Liver (tissue), 3 donors: ENCODE measurements at regions not wholly inside any gene's neighbourhood (a gene's known extent, or its start where the extent isn't known, plus 50 kb on each side); places are given as distances from the start of the nearest gene placed in this dataset.

ENCODE experiments used
- FOXA1 ChIP-seq: IDR thresholded peaks from 2 replicates; pipeline ENCODE4 v1.6.1; 2016; ENCODE audit warnings: antibody characterized with exemption
- JUND ChIP-seq, 2 donors: IDR thresholded peaks; 2 replicates each; pipeline ENCODE4 v1.6.1; 2016; ENCODE audit warnings: antibody characterized with exemption in 2 of 2
- RAD21 ChIP-seq, 2 donors: IDR thresholded peaks; 2 replicates each; pipeline ENCODE4 v1.6.1; 2016; ENCODE audit warnings: antibody characterized with exemption in 2 of 2, mild to moderate bottlenecking in 2 of 2
- TAF1 ChIP-seq: conservative IDR thresholded peaks from 2 replicates; pipeline ENCODE4 v1.6.1; 2016; ENCODE audit warnings: antibody characterized with exemption, mild to moderate bottlenecking
- YY1 ChIP-seq: IDR thresholded peaks from 2 replicates; pipeline ENCODE4 v1.6.1; 2016; ENCODE audit warnings: antibody characterized with exemption, mild to moderate bottlenecking
- TF ChIP-seq, protein P1 (sequence below): fragments of 150-350 bp; IDR thresholded peaks from 2 replicates; pipeline ENCODE4 v1.5.1; 2017; ENCODE audit warnings: improper control_type of control experiment, low read depth, low read length; ENCODE audit not compliant: missing input control
- TF ChIP-seq, protein P2 (sequence below): IDR thresholded peaks from 2 replicates; pipeline ENCODE4 v1.6.1; 2016; ENCODE audit warnings: antibody characterized with exemption, mild to moderate bottlenecking
- TF ChIP-seq, protein P3 (sequence below): IDR thresholded peaks from 2 replicates; pipeline ENCODE4 v1.6.1; 2016; ENCODE audit warnings: antibody characterized with exemption
- donor health status: healthy.
- donor health status: healthy.

DNA sequence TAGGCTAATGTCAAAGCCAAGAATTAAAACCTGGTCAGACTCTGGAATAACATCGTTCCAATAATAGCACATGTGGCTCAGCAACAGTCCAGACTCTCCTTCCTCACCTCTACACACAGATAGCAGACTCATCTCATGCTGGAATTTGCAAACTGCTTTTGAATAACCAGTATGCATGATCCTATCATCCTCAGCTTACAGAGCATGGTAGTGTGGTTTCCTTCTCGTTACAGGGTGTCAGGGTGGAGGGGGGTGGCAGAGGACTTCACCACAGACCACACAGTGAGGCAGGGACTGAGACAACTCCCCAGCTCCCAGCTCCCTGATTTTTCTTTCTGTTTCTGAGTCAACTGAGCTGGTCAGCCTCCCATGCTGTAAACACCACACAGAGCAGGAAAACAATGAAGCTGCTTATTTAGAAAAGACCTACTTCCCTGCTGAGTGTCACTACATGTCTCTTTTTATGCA, 101.6 kb downstream of the RPL22L1 start:
- no peak for TF ChIP-seq YY1
- TF ChIP-seq, protein P1, sequence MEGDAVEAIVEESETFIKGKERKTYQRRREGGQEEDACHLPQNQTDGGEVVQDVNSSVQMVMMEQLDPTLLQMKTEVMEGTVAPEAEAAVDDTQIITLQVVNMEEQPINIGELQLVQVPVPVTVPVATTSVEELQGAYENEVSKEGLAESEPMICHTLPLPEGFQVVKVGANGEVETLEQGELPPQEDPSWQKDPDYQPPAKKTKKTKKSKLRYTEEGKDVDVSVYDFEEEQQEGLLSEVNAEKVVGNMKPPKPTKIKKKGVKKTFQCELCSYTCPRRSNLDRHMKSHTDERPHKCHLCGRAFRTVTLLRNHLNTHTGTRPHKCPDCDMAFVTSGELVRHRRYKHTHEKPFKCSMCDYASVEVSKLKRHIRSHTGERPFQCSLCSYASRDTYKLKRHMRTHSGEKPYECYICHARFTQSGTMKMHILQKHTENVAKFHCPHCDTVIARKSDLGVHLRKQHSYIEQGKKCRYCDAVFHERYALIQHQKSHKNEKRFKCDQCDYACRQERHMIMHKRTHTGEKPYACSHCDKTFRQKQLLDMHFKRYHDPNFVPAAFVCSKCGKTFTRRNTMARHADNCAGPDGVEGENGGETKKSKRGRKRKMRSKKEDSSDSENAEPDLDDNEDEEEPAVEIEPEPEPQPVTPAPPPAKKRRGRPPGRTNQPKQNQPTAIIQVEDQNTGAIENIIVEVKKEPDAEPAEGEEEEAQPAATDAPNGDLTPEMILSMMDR, result no peak
- TF ChIP-seq, protein P2, sequence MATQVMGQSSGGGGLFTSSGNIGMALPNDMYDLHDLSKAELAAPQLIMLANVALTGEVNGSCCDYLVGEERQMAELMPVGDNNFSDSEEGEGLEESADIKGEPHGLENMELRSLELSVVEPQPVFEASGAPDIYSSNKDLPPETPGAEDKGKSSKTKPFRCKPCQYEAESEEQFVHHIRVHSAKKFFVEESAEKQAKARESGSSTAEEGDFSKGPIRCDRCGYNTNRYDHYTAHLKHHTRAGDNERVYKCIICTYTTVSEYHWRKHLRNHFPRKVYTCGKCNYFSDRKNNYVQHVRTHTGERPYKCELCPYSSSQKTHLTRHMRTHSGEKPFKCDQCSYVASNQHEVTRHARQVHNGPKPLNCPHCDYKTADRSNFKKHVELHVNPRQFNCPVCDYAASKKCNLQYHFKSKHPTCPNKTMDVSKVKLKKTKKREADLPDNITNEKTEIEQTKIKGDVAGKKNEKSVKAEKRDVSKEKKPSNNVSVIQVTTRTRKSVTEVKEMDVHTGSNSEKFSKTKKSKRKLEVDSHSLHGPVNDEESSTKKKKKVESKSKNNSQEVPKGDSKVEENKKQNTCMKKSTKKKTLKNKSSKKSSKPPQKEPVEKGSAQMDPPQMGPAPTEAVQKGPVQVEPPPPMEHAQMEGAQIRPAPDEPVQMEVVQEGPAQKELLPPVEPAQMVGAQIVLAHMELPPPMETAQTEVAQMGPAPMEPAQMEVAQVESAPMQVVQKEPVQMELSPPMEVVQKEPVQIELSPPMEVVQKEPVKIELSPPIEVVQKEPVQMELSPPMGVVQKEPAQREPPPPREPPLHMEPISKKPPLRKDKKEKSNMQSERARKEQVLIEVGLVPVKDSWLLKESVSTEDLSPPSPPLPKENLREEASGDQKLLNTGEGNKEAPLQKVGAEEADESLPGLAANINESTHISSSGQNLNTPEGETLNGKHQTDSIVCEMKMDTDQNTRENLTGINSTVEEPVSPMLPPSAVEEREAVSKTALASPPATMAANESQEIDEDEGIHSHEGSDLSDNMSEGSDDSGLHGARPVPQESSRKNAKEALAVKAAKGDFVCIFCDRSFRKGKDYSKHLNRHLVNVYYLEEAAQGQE, result no peak
- TF ChIP-seq TAF1, result no peak
- TF ChIP-seq JUND (IDR thresholded peaks at IDR 0.05), result no peak
- TF ChIP-seq FOXA1, result no peak
- TF ChIP-seq, protein P3, sequence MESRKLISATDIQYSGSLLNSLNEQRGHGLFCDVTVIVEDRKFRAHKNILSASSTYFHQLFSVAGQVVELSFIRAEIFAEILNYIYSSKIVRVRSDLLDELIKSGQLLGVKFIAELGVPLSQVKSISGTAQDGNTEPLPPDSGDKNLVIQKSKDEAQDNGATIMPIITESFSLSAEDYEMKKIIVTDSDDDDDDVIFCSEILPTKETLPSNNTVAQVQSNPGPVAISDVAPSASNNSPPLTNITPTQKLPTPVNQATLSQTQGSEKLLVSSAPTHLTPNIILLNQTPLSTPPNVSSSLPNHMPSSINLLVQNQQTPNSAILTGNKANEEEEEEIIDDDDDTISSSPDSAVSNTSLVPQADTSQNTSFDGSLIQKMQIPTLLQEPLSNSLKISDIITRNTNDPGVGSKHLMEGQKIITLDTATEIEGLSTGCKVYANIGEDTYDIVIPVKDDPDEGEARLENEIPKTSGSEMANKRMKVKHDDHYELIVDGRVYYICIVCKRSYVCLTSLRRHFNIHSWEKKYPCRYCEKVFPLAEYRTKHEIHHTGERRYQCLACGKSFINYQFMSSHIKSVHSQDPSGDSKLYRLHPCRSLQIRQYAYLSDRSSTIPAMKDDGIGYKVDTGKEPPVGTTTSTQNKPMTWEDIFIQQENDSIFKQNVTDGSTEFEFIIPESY, result no peak
- no peak for TF ChIP-seq RAD21 (IDR thresholded peaks at IDR 0.05)
